Activated CD8-positive, alpha-beta memory T cell treated with anti-CD3 and anti-CD28 coated beads, Interleukin-2, amount 50 U/mL, for 24 hours (primary cell): ENCODE measurements at regions not wholly inside any gene's neighbourhood (a gene's known extent, or its start where the extent isn't known, plus 50 kb on each side); places are given as distances from the start of the nearest gene placed in this dataset.
"Not testable (repeated sequence)": the region's sequence is repeated elsewhere in the genome, so short reads cannot be mapped to it uniquely, and the experiment has no call there.

Experiments used
- DNase-seq: peaks from one replicate; pipeline ENCODE4 v3.0.0-alpha.2; 2020; ENCODE audit errors: extremely low read depth

GRCh38 chr11:64428693-64429092, 69.7 kb downstream of the RPS6KA4 start:
- DNase-seq = no peak

- DNase-seq = no peak
Observed at GRCh38 chr11:64429970-64430369, 71.0 kb downstream of the RPS6KA4 start.

GRCh38 chr11:64430645-64431044, 71.7 kb downstream of the RPS6KA4 start:
- no peak for DNase-seq

GRCh38 chr11:64436000-64436399, 77.0 kb downstream of the RPS6KA4 start:
- no peak for DNase-seq

GRCh38 chr11:64437426-64437825, 78.5 kb downstream of the RPS6KA4 start:
- no peak for DNase-seq

- no peak for DNase-seq
Observed at GRCh38 chr11:64438986-64439771, 80.2 kb downstream of the RPS6KA4 start.

- not testable (repeated sequence) for DNase-seq
Observed at GRCh38 chr11:64439772-64440491, 81.0 kb downstream of the RPS6KA4 start.

- DNase-seq = no peak
Observed at GRCh38 chr11:64441127-64441526, 82.2 kb downstream of the RPS6KA4 start.

GRCh38 chr11:64443001-64443400, 84.0 kb downstream of the RPS6KA4 start:
- DNase-seq = no peak

GRCh38 chr11:64444838-64445441, 86.0 kb downstream of the RPS6KA4 start:
- DNase-seq = no peak

GRCh38 chr11:64445651-64446050, 86.7 kb downstream of the RPS6KA4 start:
- DNase-seq = no peak

GRCh38 chr11:64447831-64448598, 89.1 kb downstream of the RPS6KA4 start:
- DNase-seq = no peak

- peak; percentile 17 for DNase-seq
Observed at GRCh38 chr11:64448599-64449380, 89.8 kb downstream of the RPS6KA4 start.

- DNase-seq = peak; percentile 31
Observed at GRCh38 chr11:64449381-64450167, 90.6 kb downstream of the RPS6KA4 start.

- no peak for DNase-seq
Observed at GRCh38 chr11:64450168-64450560, 91.2 kb downstream of the RPS6KA4 start.

GRCh38 chr11:64451856-64452255, 92.9 kb downstream of the RPS6KA4 start:
- DNase-seq = no peak

- DNase-seq = no peak
Observed at GRCh38 chr11:64453466-64453865, 94.5 kb downstream of the RPS6KA4 start.

- DNase-seq = no peak
Observed at GRCh38 chr11:64455456-64456261, 96.7 kb downstream of the RPS6KA4 start.

- DNase-seq = no peak
Observed at GRCh38 chr11:64456509-64457320, 97.8 kb downstream of the RPS6KA4 start.
